ENCODE measurements at regions not wholly inside any gene's neighbourhood (a gene's known extent, or its start where the extent isn't known, plus 50 kb on each side); places are given as distances from the start of the nearest gene placed in this dataset.
"Not testable (repeated sequence)": the region's sequence is repeated elsewhere in the genome, so short reads cannot be mapped to it uniquely, and the experiment has no call there.

DNA sequence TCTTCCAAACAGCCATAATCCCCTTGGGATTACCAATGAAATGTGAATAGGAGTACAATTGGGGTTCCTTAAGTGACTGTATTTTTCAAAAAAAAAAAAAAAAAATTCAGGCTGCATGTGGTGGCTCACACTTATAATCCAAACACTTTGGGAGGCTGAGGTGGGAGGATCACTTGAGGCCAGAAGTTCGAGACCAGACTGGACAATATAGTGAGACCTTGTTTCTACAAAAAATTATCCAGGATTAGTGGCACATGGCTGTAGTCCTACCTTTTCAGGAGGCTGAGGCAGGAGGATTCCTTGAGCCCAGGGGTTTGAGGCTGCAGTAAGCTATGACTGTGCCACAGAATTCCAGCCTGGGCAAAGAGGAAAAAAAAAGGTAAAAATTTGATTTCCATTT, 189.6 kb upstream of the GATA6 start:
- no peaks in the 10 kb centered on the region for H3K36me3 ChIP-seq
- DNase-seq = no peak
- H3K9me3 ChIP-seq = no peaks in the 10 kb centered on the region
- no peak overlapping the region for H3K4me3 ChIP-seq
- no peaks in the 10 kb centered on the region for H3K27me3 ChIP-seq

DNA sequence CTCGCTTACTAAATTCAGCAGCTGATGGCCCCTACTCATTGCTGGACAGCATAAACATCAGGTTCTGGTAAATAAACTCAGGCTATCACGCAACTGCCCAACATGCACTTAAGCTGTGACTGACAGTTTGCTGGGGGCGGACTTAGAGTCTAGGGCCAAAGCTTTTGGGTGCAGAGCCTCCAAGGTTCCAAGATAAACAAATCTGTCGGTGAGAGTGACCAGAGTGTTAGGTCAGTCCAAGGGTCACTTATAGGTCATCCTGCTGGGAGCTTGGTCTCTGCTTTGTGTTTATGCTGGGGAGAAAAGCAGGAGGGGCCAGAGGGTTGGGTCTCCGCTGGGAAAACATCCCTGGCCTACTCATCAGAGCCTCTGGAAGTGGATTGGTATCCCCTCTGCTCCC, 188.6 kb upstream of the GATA6 start:
- H3K36me3 ChIP-seq = no peaks in the 10 kb centered on the region
- H3K27me3 ChIP-seq = no peaks in the 10 kb centered on the region
- peak; percentile 57 for DNase-seq
- H3K9me3 ChIP-seq = no peaks in the 10 kb centered on the region
- no peak overlapping the region for H3K4me3 ChIP-seq

DNA sequence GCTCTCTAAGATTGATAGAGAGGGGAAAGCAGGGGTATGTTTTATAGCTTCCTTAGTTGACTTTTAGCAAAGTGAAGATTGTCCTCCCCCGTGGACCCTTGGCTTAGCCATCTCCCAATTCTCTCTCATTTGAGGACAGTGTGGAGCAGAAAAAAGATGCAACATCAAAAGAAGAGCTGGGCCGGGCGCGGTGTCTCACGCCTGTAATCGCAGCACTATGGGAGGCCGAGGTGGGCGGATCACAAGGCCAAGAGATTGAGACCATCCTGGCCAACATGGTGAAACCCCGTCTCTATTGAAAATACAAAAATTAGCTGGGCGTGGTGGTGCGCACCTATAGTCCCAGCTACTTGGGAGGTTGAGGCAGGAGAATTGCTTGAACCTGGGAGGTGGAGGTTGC, 187.9 kb upstream of the GATA6 start:
- not testable (repeated sequence) for H3K9me3 ChIP-seq, H3K36me3 ChIP-seq, H3K4me3 ChIP-seq, DNase-seq, H3K27me3 ChIP-seq

DNA sequence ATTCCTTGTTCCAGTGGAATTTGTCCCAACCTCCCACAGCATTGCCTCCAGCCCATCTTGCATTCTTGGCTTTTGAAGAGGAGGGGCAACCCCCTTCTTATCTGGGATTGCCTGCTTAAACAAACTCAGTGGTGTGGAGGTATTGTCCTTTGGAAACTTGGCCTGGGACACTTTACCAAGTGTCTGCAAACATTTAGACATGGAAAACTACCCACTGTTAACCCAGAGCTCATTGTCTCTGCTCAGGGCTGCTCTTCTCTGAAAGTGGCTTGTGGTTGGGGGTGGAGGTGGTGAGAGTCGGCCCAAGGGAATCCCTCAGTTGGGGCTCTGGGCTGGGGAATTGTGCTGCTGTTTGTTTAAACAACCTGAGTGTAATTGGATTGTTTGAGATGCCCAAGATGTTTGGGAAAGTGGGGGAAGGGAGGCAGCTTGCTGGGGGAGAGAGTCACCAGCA, 178.3 kb upstream of the GATA6 start:
- no peaks in the 10 kb centered on the region for H3K27me3 ChIP-seq
- DNase-seq = no peak
- no peaks in the 10 kb centered on the region for H3K9me3 ChIP-seq

GRCh38 chr18:21991886-21992285, 177.5 kb upstream of the GATA6 start:
- H3K36me3 ChIP-seq = no peaks in the 10 kb centered on the region
- H3K9me3 ChIP-seq = no peaks in the 10 kb centered on the region
- H3K27me3 ChIP-seq = no peaks in the 10 kb centered on the region
- no peak for DNase-seq
- no peak overlapping the region for H3K4me3 ChIP-seq

More for the DNA sequence above, 178.3 kb upstream of the GATA6 start:
- H3K36me3 ChIP-seq = no peaks in the 10 kb centered on the region
- no peak overlapping the region for H3K4me3 ChIP-seq

DNA sequence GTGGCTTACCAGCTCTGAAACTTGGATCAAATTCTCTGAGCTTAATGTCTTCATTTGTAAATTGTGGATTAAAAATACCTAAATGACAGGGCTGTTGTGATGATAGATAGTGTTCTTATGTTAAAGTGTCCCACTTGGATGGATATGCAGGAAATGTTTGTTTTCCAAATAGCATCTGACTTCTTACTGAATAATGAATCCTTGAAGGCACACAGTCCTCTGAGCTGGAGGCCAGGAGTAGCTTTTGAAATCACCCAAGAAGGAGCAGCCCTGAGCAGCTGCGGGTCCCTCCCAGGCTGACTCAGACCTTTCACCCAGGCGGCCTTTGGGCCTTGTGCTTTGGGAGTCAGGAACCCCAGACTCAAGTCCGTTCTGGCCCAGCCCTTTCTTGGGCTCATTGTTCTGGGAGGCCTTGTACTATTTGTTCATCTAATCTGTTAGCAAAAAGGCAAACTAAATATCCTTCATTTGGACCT, 173.0 kb upstream of the GATA6 start:
- DNase-seq = no peak

GRCh38 chr18:21997207-21998143, 171.9 kb upstream of the GATA6 start:
- no peak for DNase-seq
- Histone ChIP-seq H3K9me3 (no peaks in the 10 kb centered on the region), H3K4me3 (no peak overlapping the region)

More for the DNA sequence above, 173.0 kb upstream of the GATA6 start:
- no peaks in the 10 kb centered on the region for H3K9me3 ChIP-seq
- H3K27me3 ChIP-seq = no peaks in the 10 kb centered on the region
- no peaks in the 10 kb centered on the region for H3K36me3 ChIP-seq
- no peak overlapping the region for H3K4me3 ChIP-seq

GRCh38 chr18:21998486-21998885, 170.9 kb upstream of the GATA6 start:
- Histone ChIP-seq H3K36me3 (no peaks in the 10 kb centered on the region), H3K27me3 (no peaks in the 10 kb centered on the region), H3K9me3 (no peaks in the 10 kb centered on the region), H3K4me3 (no peak overlapping the region)
- DNase-seq = no peak

More at GRCh38 chr18:21997207-21998143, 171.9 kb upstream of the GATA6 start:
- Histone ChIP-seq H3K36me3 (no peaks in the 10 kb centered on the region), H3K27me3 (no peaks in the 10 kb centered on the region)

- Histone ChIP-seq H3K9me3 (no peaks in the 10 kb centered on the region), H3K36me3 (no peaks in the 10 kb centered on the region), H3K4me3 (no peak overlapping the region), H3K27me3 (no peaks in the 10 kb centered on the region)
- no peak for DNase-seq
These were observed 167.4 kb upstream of the GATA6 start for GRCh38 chr18:22001912-22002487.

DNA sequence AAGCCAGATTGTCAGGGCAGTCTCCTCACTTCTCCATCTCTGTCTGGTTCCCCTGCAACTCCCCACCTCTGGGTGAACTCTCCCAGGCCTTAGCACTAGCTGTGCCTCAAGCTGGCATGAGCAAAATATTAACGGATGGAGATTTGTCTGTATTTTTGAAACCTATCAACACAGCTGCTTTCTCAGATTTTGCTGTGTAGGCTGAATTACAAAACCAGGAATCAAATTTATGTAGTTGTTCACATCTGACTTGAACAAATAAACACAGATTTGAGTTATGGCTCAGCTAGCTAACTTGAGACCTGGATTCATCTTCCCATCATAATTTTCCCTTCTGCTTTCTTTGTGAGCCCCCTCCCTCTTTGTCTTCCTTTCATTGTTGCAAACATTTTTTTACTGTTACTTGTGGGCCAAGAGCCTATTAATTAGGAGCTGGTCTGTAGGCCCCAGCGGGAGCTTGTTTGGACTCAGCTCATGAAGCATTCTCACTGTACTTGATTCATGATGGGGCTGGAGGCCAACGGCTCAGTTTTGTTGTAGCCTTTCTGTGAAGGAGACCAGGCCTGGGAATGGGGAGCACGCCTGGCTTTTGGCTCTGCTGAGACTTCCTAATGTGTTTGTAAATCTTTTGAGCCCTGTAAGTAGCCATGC, 164.1 kb upstream of the GATA6 start:
- H3K27me3 ChIP-seq = no peaks in the 10 kb centered on the region
- no peaks in the 10 kb centered on the region for H3K36me3 ChIP-seq
- peak; percentile 92 for DNase-seq
- no peak overlapping the region for H3K4me3 ChIP-seq
- H3K9me3 ChIP-seq = no peaks in the 10 kb centered on the region

- Histone ChIP-seq H3K4me3 (no peak overlapping the region), H3K36me3 (no peaks in the 10 kb centered on the region), H3K9me3 (no peaks in the 10 kb centered on the region), H3K27me3 (no peaks in the 10 kb centered on the region)
- DNase-seq = no peak
These were observed 162.9 kb upstream of the GATA6 start for GRCh38 chr18:22006458-22006857.

- no peaks in the 10 kb centered on the region for H3K36me3 ChIP-seq
- no peaks in the 10 kb centered on the region for H3K27me3 ChIP-seq
- H3K4me3 ChIP-seq = no peak overlapping the region
- DNase-seq = no peak
- no peaks in the 10 kb centered on the region; the same call in 1 of the 2 replicates for H3K9me3 ChIP-seq
These were observed 160.1 kb upstream of the GATA6 start for GRCh38 chr18:22009242-22009641.

GRCh38 chr18:22013993-22014392, 155.4 kb upstream of the GATA6 start:
- Histone ChIP-seq H3K4me3 (no peak overlapping the region), H3K9me3 (no peaks in the 10 kb centered on the region; the same call in 1 of the 2 replicates), H3K27me3 (no peaks in the 10 kb centered on the region), H3K36me3 (no peaks in the 10 kb centered on the region)
- no peak for DNase-seq

DNA sequence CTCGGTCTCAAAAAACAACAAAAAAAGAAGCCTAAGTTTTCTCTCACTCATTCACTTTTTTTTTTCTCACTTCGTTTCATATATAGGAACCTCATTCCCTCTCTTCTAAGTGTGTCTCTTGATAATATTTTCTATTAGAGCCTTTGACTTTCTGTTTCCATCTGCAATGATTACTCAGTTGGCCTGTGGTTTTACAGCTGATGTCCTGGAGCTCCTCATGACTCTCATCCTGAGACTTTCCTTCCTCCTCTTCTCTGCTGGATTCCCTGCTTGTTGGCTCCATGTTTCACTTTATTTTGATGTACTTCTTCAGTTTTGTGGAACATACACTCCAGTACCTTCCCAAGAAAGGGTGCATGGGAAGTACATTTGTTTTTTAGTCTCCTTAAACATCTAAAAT, 154.2 kb upstream of the GATA6 start:
- no peak for DNase-seq
- Histone ChIP-seq H3K4me3 (no peak overlapping the region), H3K9me3 (no peaks in the 10 kb centered on the region; the same call in 1 of the 2 replicates), H3K27me3 (no peaks in the 10 kb centered on the region), H3K36me3 (no peaks in the 10 kb centered on the region)

DNA sequence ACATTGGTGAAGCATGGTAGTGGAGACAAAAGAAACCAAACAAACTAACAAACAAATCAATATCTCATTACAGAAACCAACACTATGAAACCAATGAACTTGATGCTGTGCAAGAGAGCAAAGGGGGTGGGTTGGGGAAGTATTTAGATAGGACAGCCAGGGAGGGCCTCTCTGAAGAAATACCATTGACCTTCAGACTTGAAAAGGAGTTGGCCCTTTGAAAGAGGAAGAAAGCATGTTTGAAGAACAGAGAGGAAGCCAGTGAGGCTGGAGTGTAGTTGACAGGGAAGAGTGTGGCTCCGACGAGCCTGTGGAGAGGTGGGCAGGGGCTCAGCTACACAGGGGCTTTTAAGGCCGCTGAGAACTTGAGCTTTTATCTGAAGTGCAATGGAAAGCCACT, 151.0 kb upstream of the GATA6 start:
- no peaks in the 10 kb centered on the region for H3K36me3 ChIP-seq
- H3K4me3 ChIP-seq = no peak overlapping the region
- no peaks in the 10 kb centered on the region for H3K9me3 ChIP-seq
- H3K27me3 ChIP-seq = no peaks in the 10 kb centered on the region
- no peak for DNase-seq

DNA sequence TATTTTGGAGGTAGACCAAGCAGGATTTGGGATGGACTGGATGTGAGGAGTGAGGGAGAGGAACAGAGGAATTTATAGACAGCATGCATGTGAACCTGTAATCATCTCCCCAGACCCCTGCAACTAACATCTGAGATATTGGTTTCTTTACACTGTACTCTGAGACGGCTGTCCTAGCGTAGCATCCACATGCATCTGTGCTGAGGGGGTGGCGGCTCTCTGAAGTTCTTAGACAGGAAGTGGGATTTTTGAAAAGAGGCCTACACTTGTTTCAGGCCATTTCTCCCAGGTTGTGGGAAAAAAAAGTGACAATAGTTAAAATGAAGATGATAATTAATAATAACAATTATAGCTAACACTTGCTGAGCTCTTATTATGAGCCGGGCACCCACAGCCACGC, 150.2 kb upstream of the GATA6 start:
- DNase-seq = no peak
- H3K27me3 ChIP-seq = no peaks in the 10 kb centered on the region
- no peaks in the 10 kb centered on the region for H3K9me3 ChIP-seq
- H3K4me3 ChIP-seq = no peak overlapping the region
- no peaks in the 10 kb centered on the region for H3K36me3 ChIP-seq

- DNase-seq = no peak
- H3K4me3 ChIP-seq = no peak overlapping the region
- no peaks in the 10 kb centered on the region for H3K9me3 ChIP-seq
These were observed 149.1 kb upstream of the GATA6 start for GRCh38 chr18:22020127-22020866.

More at GRCh38 chr18:22020127-22020866, 149.1 kb upstream of the GATA6 start:
- no peaks in the 10 kb centered on the region for H3K36me3 ChIP-seq
- H3K27me3 ChIP-seq = no peaks in the 10 kb centered on the region
